ENCODE measurements at regions not wholly inside any gene's neighbourhood (a gene's known extent, or its start where the extent isn't known, plus 50 kb on each side); places are given as distances from the start of the nearest gene placed in this dataset.
"Not testable (repeated sequence)": the region's sequence is repeated elsewhere in the genome, so short reads cannot be mapped to it uniquely, and the experiment has no call there.

DNA sequence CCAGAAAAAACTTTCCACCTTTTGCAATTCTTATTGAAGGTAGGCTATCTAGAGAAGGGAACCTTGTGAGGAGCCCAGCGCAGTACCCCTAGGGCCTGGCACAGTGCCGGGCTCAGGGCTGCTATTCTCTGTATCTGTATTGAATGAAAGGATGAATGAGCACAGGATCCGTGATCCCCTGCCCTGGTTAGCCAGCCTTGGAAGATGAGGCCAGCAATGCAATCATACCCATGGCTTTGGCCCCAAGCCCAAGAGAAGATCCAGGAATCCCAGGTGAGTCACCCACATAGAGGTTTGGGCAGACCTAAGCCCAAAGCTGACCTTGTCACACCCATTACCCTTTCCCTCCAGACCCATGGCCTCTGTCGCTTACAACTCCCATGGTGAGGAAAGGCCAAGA is 92.5 kb upstream of the CD82 start:
- Mint-ChIP-seq H3K4me3 (no peak overlapping the region), H3K27ac (no peak overlapping the region), H3K27me3 (peaks cover 35% of the 10 kb centered on the region), H3K4me1 (ENCODE audit: low read depth) (no peaks in the 10 kb centered on the region), H3K9me3 (no peaks in the 10 kb centered on the region), H3K36me3 (ENCODE audit: low read depth) (no peaks in the 10 kb centered on the region)
- Histone ChIP-seq H3K27ac (ENCODE audit: low read depth in 1 of 2, low read length in 2 of 2) (no peak overlapping the region), H3K4me3 (ENCODE audit: low read length) (no peak overlapping the region), H3K4me1 (ENCODE audit: insufficient read depth, low read length) (no peaks in the 10 kb centered on the region), H3K27me3 (ENCODE audit: control insufficient read depth in 1 of 2, insufficient read depth in 2 of 2, low read length in 2 of 2) (peaks cover 5 to 7% of the 10 kb centered on the region in 2 experiments), H3K9me3 (ENCODE audit: control insufficient read depth in 1 of 2, insufficient read depth in 1 of 2, low read length in 2 of 2) (no peaks in the 10 kb centered on the region), H3K36me3 (ENCODE audit: insufficient read depth, low read length) (no peaks in the 10 kb centered on the region)
- intact Hi-C loops (cut with DNase I, micrococcal nuclease), result no loop called here
- ATAC-seq (ENCODE audit: poor library complexity), result no peak
- CTCF ChIA-PET, result no interaction called here
- no peak for DNase-seq
- no peak for TF ChIP-seq CTCF (IDR thresholded peaks at IDR 0.05)
- POLR2A ChIA-PET, result no interaction called here

- Histone ChIP-seq H3K36me3 (ENCODE audit: insufficient read depth, low read length) (no peaks in the 10 kb centered on the region), H3K4me1 (ENCODE audit: insufficient read depth, low read length) (no peaks in the 10 kb centered on the region), H3K27me3 (ENCODE audit: control insufficient read depth in 1 of 2, insufficient read depth in 2 of 2, low read length in 2 of 2) (peaks cover 5 to 7% of the 10 kb centered on the region in 2 experiments), H3K4me3 (ENCODE audit: low read length) (no peak overlapping the region), H3K9me3 (ENCODE audit: control insufficient read depth in 1 of 2, insufficient read depth in 1 of 2, low read length in 2 of 2) (no peaks in the 10 kb centered on the region), H3K27ac (ENCODE audit: low read depth in 1 of 2, low read length in 2 of 2) (no peak overlapping the region)
- intact Hi-C loops (cut with DNase I, micrococcal nuclease), result no loop called here
- DNase-seq (no peak), ATAC-seq (ENCODE audit: poor library complexity) (no peak)
- ChIA-PET POLR2A (no interaction called here), CTCF (no interaction called here)
- no peak for TF ChIP-seq CTCF (IDR thresholded peaks at IDR 0.05)
- no peaks in the 10 kb centered on the region for H3K4me1 Mint-ChIP-seq (ENCODE audit: low read depth)
- H3K4me3 Mint-ChIP-seq, result no peak overlapping the region
- H3K36me3 Mint-ChIP-seq (ENCODE audit: low read depth), result no peaks in the 10 kb centered on the region
- H3K27ac Mint-ChIP-seq, result no peak overlapping the region
- peaks cover 30% of the 10 kb centered on the region for H3K27me3 Mint-ChIP-seq
- H3K9me3 Mint-ChIP-seq, result no peaks in the 10 kb centered on the region
Measured at GRCh38 chr11:44474702-44475101, 90.8 kb upstream of the CD82 start.

- CTCF ChIA-PET, result no interaction called here
- H3K4me3 ChIP-seq (ENCODE audit: low read length), result no peak overlapping the region
- no peak overlapping the region for H3K27ac ChIP-seq (ENCODE audit: low read depth in 1 of 2, low read length in 2 of 2)
- POLR2A ChIA-PET, result no interaction called here
- Mint-ChIP-seq H3K36me3 (ENCODE audit: low read depth) (no peaks in the 10 kb centered on the region), H3K4me3 (no peak overlapping the region), H3K4me1 (ENCODE audit: low read depth) (no peaks in the 10 kb centered on the region), H3K27me3 (peaks cover 29% of the 10 kb centered on the region), H3K27ac (no peak overlapping the region), H3K9me3 (no peaks in the 10 kb centered on the region)
- no peaks in the 10 kb centered on the region for H3K36me3 ChIP-seq (ENCODE audit: insufficient read depth, low read length)
- H3K9me3 ChIP-seq (ENCODE audit: control insufficient read depth in 1 of 2, insufficient read depth in 1 of 2, low read length in 2 of 2), result no peaks in the 10 kb centered on the region
- intact Hi-C loops (cut with DNase I, micrococcal nuclease), result no loop called here
- no peaks in the 10 kb centered on the region for H3K4me1 ChIP-seq (ENCODE audit: insufficient read depth, low read length)
- DNase-seq (no peak), ATAC-seq (ENCODE audit: poor library complexity) (no peak)
- H3K27me3 ChIP-seq (ENCODE audit: control insufficient read depth in 1 of 2, insufficient read depth in 2 of 2, low read length in 2 of 2), result peaks cover 5 to 7% of the 10 kb centered on the region in 2 experiments
- TF ChIP-seq CTCF (IDR thresholded peaks at IDR 0.05), result no peak
Measured at GRCh38 chr11:44475114-44475686, 90.3 kb upstream of the CD82 start.

GRCh38 chr11:44482338-44482737 is 83.1 kb upstream of the CD82 start:
- H3K9me3 Mint-ChIP-seq, result not testable (repeated sequence)

More at GRCh38 chr11:44482338-44482737, 83.1 kb upstream of the CD82 start:
- H3K4me3 ChIP-seq (ENCODE audit: low read length); H3K4me1 Mint-ChIP-seq (ENCODE audit: low read depth); intact Hi-C loops (cut with DNase I, micrococcal nuclease); H3K27ac Mint-ChIP-seq; DNase-seq; H3K4me1 ChIP-seq (ENCODE audit: insufficient read depth, low read length); H3K27ac ChIP-seq (ENCODE audit: low read depth in 1 of 2, low read length in 2 of 2); POLR2A ChIA-PET; H3K27me3 Mint-ChIP-seq; H3K36me3 Mint-ChIP-seq (ENCODE audit: low read depth); ATAC-seq (ENCODE audit: poor library complexity); H3K27me3 ChIP-seq (ENCODE audit: control insufficient read depth in 1 of 2, insufficient read depth in 2 of 2, low read length in 2 of 2); CTCF ChIA-PET; H3K4me3 Mint-ChIP-seq; H3K36me3 ChIP-seq (ENCODE audit: insufficient read depth, low read length): not testable (repeated sequence)
- H3K9me3 ChIP-seq (ENCODE audit: control insufficient read depth in 1 of 2, insufficient read depth in 1 of 2, low read length in 2 of 2), result peaks cover 0 to 12% of the 10 kb centered on the region in 2 experiments
